ENCODE measurements at regions not wholly inside any gene's neighbourhood (a gene's known extent, or its start where the extent isn't known, plus 50 kb on each side); places are given as distances from the start of the nearest gene placed in this dataset.

DNA sequence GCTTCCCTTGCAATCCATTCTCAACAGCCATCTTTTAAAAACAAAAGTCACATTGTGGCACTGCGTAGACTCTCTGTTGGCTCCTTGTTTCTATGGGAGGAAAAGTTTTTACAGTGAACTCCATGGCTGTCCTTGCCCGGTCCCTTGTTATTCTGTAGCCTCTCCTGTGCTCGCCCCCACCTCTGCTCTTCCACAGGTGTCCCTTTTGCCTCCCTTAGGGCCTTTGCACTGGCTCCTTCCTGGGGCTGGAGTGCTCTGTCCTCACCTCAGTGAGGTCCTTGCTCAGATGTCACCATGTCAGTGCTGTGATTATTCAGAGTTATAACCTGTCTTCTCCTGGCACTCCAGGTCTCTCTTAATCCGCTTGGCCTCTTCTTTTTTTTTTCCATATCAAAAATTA, 308.8 kb downstream of the DOCK8 start:
- POLR2A ChIA-PET = no interaction called here
- DNase-seq (ENCODE audit: low read depth, low spot score) (no peak), FAIRE-seq (no peak)
- Histone ChIP-seq H3K36me3 (ENCODE audit: control insufficient read depth in 2 of 2, extremely low read depth in 1 of 2, insufficient read depth in 2 of 2, low read length in 2 of 2) (no peaks in the 10 kb centered on the region), H2AFZ (ENCODE audit: low read depth, low read length) (no peak overlapping the region), H3K4me3 (replicated peaks in 1 of 3; ENCODE audit: insufficient read depth in 1 of 3, low read depth in 1 of 3, low read length in 3 of 3) (no peak overlapping the region), H3K4me1 (ENCODE audit: control insufficient read depth, extremely low read depth, insufficient read depth, low read length) (no peaks in the 10 kb centered on the region), H3K79me2 (ENCODE audit: control insufficient read depth, insufficient read depth, low read length) (no peaks in the 10 kb centered on the region), H3K27me3 (ENCODE audit: control insufficient read depth in 2 of 2, insufficient read depth in 2 of 2, low read length in 2 of 2) (no peaks in the 10 kb centered on the region), H3K9ac (replicated peaks; ENCODE audit: extremely low read depth, insufficient read depth, low read length) (no peak overlapping the region), H3K9me1 (replicated peaks; ENCODE audit: control insufficient read depth, extremely low read depth, insufficient read depth, low read length) (no peaks in the 10 kb centered on the region), H4K20me1 (replicated peaks; ENCODE audit: control insufficient read depth, extremely low read depth, insufficient read depth, low read length) (no peaks in the 10 kb centered on the region), H3K9me3 (replicated peaks; ENCODE audit: control insufficient read depth, insufficient read depth, low read length) (no peaks in the 10 kb centered on the region), H3K27ac (ENCODE audit: insufficient read depth, low read depth, low read length) (no peak overlapping the region), H3K4me2 (ENCODE audit: insufficient read depth, low read length) (no peak overlapping the region)
- BruUV-seq (replicated peaks) = no TSS peak
- TF ChIP-seq, protein P1, sequence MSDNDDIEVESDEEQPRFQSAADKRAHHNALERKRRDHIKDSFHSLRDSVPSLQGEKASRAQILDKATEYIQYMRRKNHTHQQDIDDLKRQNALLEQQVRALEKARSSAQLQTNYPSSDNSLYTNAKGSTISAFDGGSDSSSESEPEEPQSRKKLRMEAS (IDR thresholded peaks at IDR 0.05; ENCODE audit: insufficient read depth, insufficient read length) = no peak
- intact Hi-C loops (cut with micrococcal nuclease) (no loop called here), dilution Hi-C loops (cut with MboI; ENCODE audit: extremely low pct_ligation_motif_present, low sequenced_read_pairs) (no loop called here)
- CTCF ChIA-PET = interaction anchor here (1.9 kb wide), 1 partner anchor 16 kb away, joined by 5 read pairs; no protein-coding TSS in a partner anchor

- DNase-seq (ENCODE audit: low read depth, low spot score) = no peak
- H3K79me2 ChIP-seq (ENCODE audit: control insufficient read depth, insufficient read depth, low read length) = no peaks in the 10 kb centered on the region
Observed at GRCh38 chr9:524008-524407, 309.3 kb downstream of the DOCK8 start.

More at GRCh38 chr9:524008-524407, 309.3 kb downstream of the DOCK8 start:
- dilution Hi-C loops (cut with MboI; ENCODE audit: extremely low pct_ligation_motif_present, low sequenced_read_pairs) (no loop called here), intact Hi-C loops (cut with micrococcal nuclease) (no loop called here)
- FAIRE-seq = no peak
- Histone ChIP-seq H2AFZ (ENCODE audit: low read depth, low read length) (no peak overlapping the region), H3K4me1 (ENCODE audit: control insufficient read depth, extremely low read depth, insufficient read depth, low read length) (no peaks in the 10 kb centered on the region), H3K9me3 (replicated peaks; ENCODE audit: control insufficient read depth, insufficient read depth, low read length) (no peaks in the 10 kb centered on the region), H3K9ac (replicated peaks; ENCODE audit: extremely low read depth, insufficient read depth, low read length) (no peak overlapping the region), H3K36me3 (ENCODE audit: control insufficient read depth in 2 of 2, extremely low read depth in 1 of 2, insufficient read depth in 2 of 2, low read length in 2 of 2) (no peaks in the 10 kb centered on the region), H4K20me1 (replicated peaks; ENCODE audit: control insufficient read depth, extremely low read depth, insufficient read depth, low read length) (no peaks in the 10 kb centered on the region), H3K27me3 (ENCODE audit: control insufficient read depth in 2 of 2, insufficient read depth in 2 of 2, low read length in 2 of 2) (no peaks in the 10 kb centered on the region), H3K4me3 (replicated peaks in 1 of 3; ENCODE audit: insufficient read depth in 1 of 3, low read depth in 1 of 3, low read length in 3 of 3) (no peak overlapping the region), H3K27ac (ENCODE audit: insufficient read depth, low read depth, low read length) (no peak overlapping the region), H3K4me2 (ENCODE audit: insufficient read depth, low read length) (no peak overlapping the region), H3K9me1 (replicated peaks; ENCODE audit: control insufficient read depth, extremely low read depth, insufficient read depth, low read length) (no peaks in the 10 kb centered on the region)
- POLR2A ChIA-PET = no interaction called here
- TF ChIP-seq MYC (IDR thresholded peaks at IDR 0.05; ENCODE audit: low read depth, low read length) (no peak), CTCF (IDR thresholded peaks at IDR 0.05; ENCODE audit: extremely low read depth in 1 of 2, insufficient read depth in 1 of 2, low read depth in 1 of 2, low read length in 2 of 2) (no peak), JUN (IDR thresholded peaks at IDR 0.05; ENCODE audit: borderline replicate concordance, insufficient read depth, insufficient read length, low read depth) (no peak), EZH2 (IDR thresholded peaks at IDR 0.05; ENCODE audit: borderline replicate concordance, low read depth, low read length, severe bottlenecking) (no peak), POLR2A (IDR thresholded peaks at IDR 0.05; ENCODE audit: low read depth, low read length) (no peak), GATA2 (IDR thresholded peaks at IDR 0.05; ENCODE audit: insufficient read depth, insufficient read length, low read depth, low read length) (no peak), POLR2AphosphoS5 (IDR thresholded peaks at IDR 0.05; ENCODE audit: insufficient read depth, low read depth, low read length) (no peak), FOS (IDR thresholded peaks at IDR 0.05; ENCODE audit: borderline replicate concordance, insufficient read depth, low read length) (no peak)
- TF ChIP-seq, protein P1 (IDR thresholded peaks at IDR 0.05; ENCODE audit: insufficient read depth, insufficient read length) = no peak
- no TSS peak for BruUV-seq (replicated peaks)
- CTCF ChIA-PET = interaction anchor here (1.9 kb wide), 1 partner anchor 17 kb away, joined by 5 read pairs; no protein-coding TSS in a partner anchor

Measured in endothelial cell of umbilical vein (primary cell).